Testis (tissue), 2 donors: ENCODE measurements at regions not wholly inside any gene's neighbourhood (a gene's known extent, or its start where the extent isn't known, plus 50 kb on each side); places are given as distances from the start of the nearest gene placed in this dataset.

Experiments
- CTCF ChIP-seq, 3 experiments: fragments of 450-650 bp in 2 of 3; fragments of 200-600 bp in 1 of 3; sonication (generic) in 1 of 3; IDR thresholded peaks; one replicate each; pipeline ENCODE4 v1.5.1; 2016 to 2019; ENCODE audit warnings: antibody characterized with exemption in 3 of 3, mild to moderate bottlenecking in 2 of 3, moderate library complexity in 1 of 3
- POLR2A ChIP-seq: fragments of 450-650 bp; IDR thresholded peaks from one replicate; pipeline ENCODE4 v1.6.1; 2017; ENCODE audit warnings: antibody characterized with exemption, mild to moderate bottlenecking, moderate library complexity

DNA sequence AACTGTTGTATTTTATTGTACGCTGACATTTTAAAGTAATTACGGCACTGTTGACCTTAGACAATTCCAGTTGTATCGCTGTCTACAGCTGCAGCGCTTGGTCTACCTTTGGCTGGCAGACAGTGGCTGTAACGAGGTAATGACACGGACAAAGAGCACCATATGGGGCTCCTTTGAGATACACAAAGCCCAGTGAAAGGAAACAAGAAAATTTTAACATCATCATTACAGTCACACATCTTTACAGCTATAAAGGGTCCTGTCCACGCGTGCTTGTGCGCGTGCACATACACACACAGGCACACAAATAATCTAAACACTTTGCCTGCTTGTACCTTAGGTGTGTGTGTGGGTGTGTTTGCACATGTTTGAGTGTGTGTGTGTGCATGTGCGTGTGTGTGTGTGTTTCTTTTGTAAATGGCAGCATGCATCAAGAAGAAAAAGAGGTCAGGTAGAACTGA, 946.0 kb downstream of the NR2F1-AS1 start:
- TF ChIP-seq CTCF (IDR thresholded peaks at IDR 0.05) (no peak), POLR2A (no peak)
